ENCODE measurements at regions not wholly inside any gene's neighbourhood (a gene's known extent, or its start where the extent isn't known, plus 50 kb on each side); places are given as distances from the start of the nearest gene placed in this dataset.

DNA sequence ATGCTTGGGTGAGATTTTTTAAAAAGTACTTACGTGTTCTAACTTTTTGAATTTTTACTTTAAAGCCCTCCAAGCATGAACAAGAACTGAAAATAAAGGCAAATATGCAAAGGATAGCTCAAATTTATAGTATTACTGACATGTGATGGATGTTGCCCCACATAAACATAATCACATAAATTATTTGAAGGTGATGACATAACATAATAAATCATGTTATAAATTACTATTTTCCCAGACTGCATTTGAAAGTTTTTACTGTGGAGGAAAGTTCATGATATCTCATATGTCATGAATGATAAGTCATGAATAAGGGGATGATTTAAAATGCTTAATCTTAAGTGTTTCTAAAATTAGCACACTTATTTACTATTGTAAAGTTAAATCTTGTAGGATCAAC lies 705.7 kb upstream of the SLITRK1 start:
- TF ChIP-seq POLR2A (IDR thresholded peaks at IDR 0.05; ENCODE audit: low read depth, low read length) = no peak
- TF ChIP-seq TAF1 (IDR thresholded peaks at IDR 0.05; ENCODE audit: low read depth, low read length) = no peak
- no peak for TF ChIP-seq POLR2AphosphoS5 (IDR thresholded peaks at IDR 0.05; ENCODE audit: low read depth, low read length)
- TF ChIP-seq SPI1 (IDR thresholded peaks at IDR 0.05; ENCODE audit: low read depth, low read length) = no peak
- no peak for TF ChIP-seq POU2F2 (IDR thresholded peaks at IDR 0.05; ENCODE audit: low read depth, low read length)
- TF ChIP-seq PAX5 (IDR thresholded peaks at IDR 0.05; ENCODE audit: insufficient read depth, low read length, severe bottlenecking) = no peak

All from GM12891 (cell line).